Ishikawa (cell line): ENCODE measurements at regions not wholly inside any gene's neighbourhood (a gene's known extent, or its start where the extent isn't known, plus 50 kb on each side); places are given as distances from the start of the nearest gene placed in this dataset.

Source experiments
- EGR1 ChIP-seq: IDR thresholded peaks from 2 replicates; pipeline ENCODE4 v1.6.1; 2012
- MAX ChIP-seq: IDR thresholded peaks from 2 replicates; pipeline ENCODE4 v1.6.1; 2012
- TCF12 ChIP-seq: IDR thresholded peaks from 2 replicates; pipeline ENCODE4 v1.6.1; 2012; ENCODE audit warnings: low read depth
- YY1 ChIP-seq: IDR thresholded peaks from 2 replicates; pipeline ENCODE4 v1.6.1; 2012; ENCODE audit warnings: low read depth

GRCh38 chr22:48689206-48689605, 1138.5 kb downstream of the BRD1 start:
- TF ChIP-seq EGR1 (no peak), MAX (no peak), YY1 (no peak), TCF12 (no peak)
